Testis (tissue), 2 donors: ENCODE measurements at regions not wholly inside any gene's neighbourhood (a gene's known extent, or its start where the extent isn't known, plus 50 kb on each side); places are given as distances from the start of the nearest gene placed in this dataset.

Experiments used
- DNase-seq: peaks from one replicate; pipeline ENCODE4 v3.0.0-alpha.2; 2019
- H3K27ac ChIP-seq, 2 donors: fragments of 200-600 bp; sonication (generic); one replicate each; pipeline ENCODE4 v1.5.1; 2019
- H3K27me3 ChIP-seq: fragments of 200-600 bp; sonication (generic); one replicate; pipeline ENCODE4 v1.5.1; 2019
- H3K36me3 ChIP-seq: fragments of 200-600 bp; sonication (generic); one replicate; pipeline ENCODE4 v1.5.1; 2017; ENCODE audit warnings: low read depth; ENCODE audit errors: missing control alignments
- H3K4me1 ChIP-seq: fragments of 200-600 bp; sonication (generic); one replicate; pipeline ENCODE4 v1.5.1; 2019
- H3K4me3 ChIP-seq, 2 donors: fragments of 200-600 bp; sonication (generic); one replicate each; pipeline ENCODE4 v1.5.1; 2017 to 2019
- H3K9me3 ChIP-seq: fragments of 200-600 bp; sonication (generic); one replicate; pipeline ENCODE4 v1.5.1; 2017
- CTCF ChIP-seq, 3 experiments: fragments of 450-650 bp in 2 of 3; fragments of 200-600 bp in 1 of 3; sonication (generic) in 1 of 3; IDR thresholded peaks; one replicate each; pipeline ENCODE4 v1.5.1; 2016 to 2019; ENCODE audit warnings: antibody characterized with exemption in 3 of 3, mild to moderate bottlenecking in 2 of 3, moderate library complexity in 1 of 3
- POLR2A ChIP-seq: fragments of 450-650 bp; IDR thresholded peaks from one replicate; pipeline ENCODE4 v1.6.1; 2017; ENCODE audit warnings: antibody characterized with exemption, mild to moderate bottlenecking, moderate library complexity
- WGBS, 2 donors: methylation state at CpG; one replicate each; pipeline ENCODE4 v1.1.5; 2018; 5-methylcytosine and 5-hydroxymethylcytosine counted together
- intact Hi-C: fragments of 100-400 bp; cut with DNase I; formaldehyde crosslinking; loops from one replicate; pipeline ENCODE4 v1.15.1; 2023; ENCODE audit warnings: low total_unique reads

- no peaks in the 10 kb centered on the region for H3K27me3 ChIP-seq
- DNase-seq, result no peak
- no peak overlapping the region for H3K4me3 ChIP-seq
- no peaks in the 10 kb centered on the region for H3K9me3 ChIP-seq
- intact Hi-C loops, result no loop called here
- 86 to 97% methylated on average over 2 of the region's 2 CpGs for WGBS, 2 donors
- TF ChIP-seq POLR2A (no peak), CTCF (IDR thresholded peaks at IDR 0.05) (no peak)
- no peak overlapping the region for H3K27ac ChIP-seq
- H3K36me3 ChIP-seq, result no peaks in the 10 kb centered on the region
- peaks cover 7% of the 10 kb centered on the region for H3K4me1 ChIP-seq
Observed at GRCh38 chr14:23864259-23864658, 89.3 kb upstream of the DHRS4 start.

DNA sequence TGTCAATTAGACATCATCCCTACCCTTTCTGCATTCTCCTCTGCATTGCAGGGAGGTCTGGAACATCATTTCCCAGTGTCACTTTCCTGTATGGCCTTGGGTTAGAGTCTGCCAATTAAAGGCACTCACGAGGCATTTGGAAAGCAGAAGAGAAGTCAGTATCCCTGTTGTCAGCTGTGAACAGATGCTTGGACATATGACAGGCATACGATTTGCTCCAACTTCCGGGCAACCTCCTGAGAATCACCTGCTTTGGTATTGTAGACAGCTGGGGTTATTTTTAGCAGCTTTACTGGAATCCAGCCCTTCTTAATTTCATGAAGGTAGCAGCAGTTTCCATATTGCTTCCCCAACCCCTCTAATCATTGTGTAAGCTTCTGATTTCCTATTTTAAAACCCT lies 88.7 kb upstream of the DHRS4 start:
- DNase-seq, result no peak
- intact Hi-C loops, result no loop called here
- H3K4me1 ChIP-seq, result peaks cover 7% of the 10 kb centered on the region
- no peak overlapping the region for H3K27ac ChIP-seq
- WGBS, 2 donors, result 83 to 89% methylated on average over 3 of the region's 3 CpGs
- H3K36me3 ChIP-seq, result no peaks in the 10 kb centered on the region
- TF ChIP-seq POLR2A, result no peak
- TF ChIP-seq CTCF (IDR thresholded peaks at IDR 0.05), result no peak
- no peak overlapping the region for H3K4me3 ChIP-seq
- no peaks in the 10 kb centered on the region for H3K9me3 ChIP-seq
- H3K27me3 ChIP-seq, result no peaks in the 10 kb centered on the region

DNA sequence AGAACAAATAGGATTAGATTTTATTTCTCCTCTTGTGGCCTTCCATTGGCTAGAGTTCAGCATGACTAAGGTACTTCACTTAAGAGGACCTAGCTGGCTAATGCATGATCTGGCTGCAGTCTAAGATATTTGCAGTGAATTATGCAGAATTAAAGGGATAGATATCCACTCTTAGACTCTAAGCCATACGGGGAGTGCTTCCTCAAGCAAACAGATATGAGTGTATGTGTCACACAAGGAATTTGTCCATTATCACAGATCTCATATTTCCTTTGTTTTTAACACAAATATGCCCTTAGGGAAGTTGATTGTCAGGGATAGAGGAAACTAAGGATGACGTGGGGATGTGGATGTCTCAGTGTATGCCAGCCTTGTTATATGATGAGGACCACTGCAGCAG lies 88.1 kb upstream of the DHRS4 start:
- Histone ChIP-seq H3K36me3 (no peaks in the 10 kb centered on the region), H3K9me3 (no peaks in the 10 kb centered on the region), H3K4me3 (no peak overlapping the region), H3K4me1 (peaks cover 7% of the 10 kb centered on the region), H3K27me3 (no peaks in the 10 kb centered on the region), H3K27ac (no peak overlapping the region)
- intact Hi-C loops, result no loop called here
- TF ChIP-seq CTCF (IDR thresholded peaks at IDR 0.05) (no peak), POLR2A (no peak)
- no peak for DNase-seq
- 73 to 76% methylated on average over 2 of the region's 2 CpGs for WGBS, 2 donors

GRCh38 chr14:23866269-23866668 lies 87.3 kb upstream of the DHRS4 start:
- Histone ChIP-seq H3K9me3 (no peaks in the 10 kb centered on the region), H3K36me3 (no peaks in the 10 kb centered on the region), H3K27me3 (no peaks in the 10 kb centered on the region), H3K27ac (no peak overlapping the region), H3K4me1 (peaks cover 7% of the 10 kb centered on the region), H3K4me3 (no peak overlapping the region)
- DNase-seq, result no peak
- intact Hi-C loops, result no loop called here
- 44 to 50% methylated on average over 6 of the region's 6 CpGs for WGBS, 2 donors
- TF ChIP-seq CTCF (IDR thresholded peaks at IDR 0.05), result no peak
- TF ChIP-seq POLR2A, result no peak

GRCh38 chr14:23869078-23869719 lies 84.4 kb upstream of the DHRS4 start:
- 70 to 75% methylated on average over 2 of the region's 2 CpGs for WGBS, 2 donors

More at GRCh38 chr14:23869078-23869719, 84.4 kb upstream of the DHRS4 start:
- no peak overlapping the region for H3K27ac ChIP-seq
- H3K4me3 ChIP-seq, result no peak overlapping the region
- H3K36me3 ChIP-seq, result no peaks in the 10 kb centered on the region
- no peaks in the 10 kb centered on the region for H3K27me3 ChIP-seq
- no peaks in the 10 kb centered on the region for H3K4me1 ChIP-seq
- intact Hi-C loops, result no loop called here
- TF ChIP-seq POLR2A, result no peak
- no peak for TF ChIP-seq CTCF (IDR thresholded peaks at IDR 0.05)
- no peaks in the 10 kb centered on the region for H3K9me3 ChIP-seq
- DNase-seq, result no peak
